ENCODE measurements at regions not wholly inside any gene's neighbourhood (a gene's known extent, or its start where the extent isn't known, plus 50 kb on each side); places are given as distances from the start of the nearest gene placed in this dataset.

- no peak for TF ChIP-seq PHF8 (conservative IDR thresholded peaks at IDR 0.05; ENCODE audit: low read depth, low read length)
- no peak for TF ChIP-seq SIN3A (conservative IDR thresholded peaks at IDR 0.05 in 1 of 2, IDR thresholded peaks at IDR 0.05 in 1 of 2; ENCODE audit: low read depth in 1 of 2, low read length in 2 of 2)
- TF ChIP-seq, protein P1, sequence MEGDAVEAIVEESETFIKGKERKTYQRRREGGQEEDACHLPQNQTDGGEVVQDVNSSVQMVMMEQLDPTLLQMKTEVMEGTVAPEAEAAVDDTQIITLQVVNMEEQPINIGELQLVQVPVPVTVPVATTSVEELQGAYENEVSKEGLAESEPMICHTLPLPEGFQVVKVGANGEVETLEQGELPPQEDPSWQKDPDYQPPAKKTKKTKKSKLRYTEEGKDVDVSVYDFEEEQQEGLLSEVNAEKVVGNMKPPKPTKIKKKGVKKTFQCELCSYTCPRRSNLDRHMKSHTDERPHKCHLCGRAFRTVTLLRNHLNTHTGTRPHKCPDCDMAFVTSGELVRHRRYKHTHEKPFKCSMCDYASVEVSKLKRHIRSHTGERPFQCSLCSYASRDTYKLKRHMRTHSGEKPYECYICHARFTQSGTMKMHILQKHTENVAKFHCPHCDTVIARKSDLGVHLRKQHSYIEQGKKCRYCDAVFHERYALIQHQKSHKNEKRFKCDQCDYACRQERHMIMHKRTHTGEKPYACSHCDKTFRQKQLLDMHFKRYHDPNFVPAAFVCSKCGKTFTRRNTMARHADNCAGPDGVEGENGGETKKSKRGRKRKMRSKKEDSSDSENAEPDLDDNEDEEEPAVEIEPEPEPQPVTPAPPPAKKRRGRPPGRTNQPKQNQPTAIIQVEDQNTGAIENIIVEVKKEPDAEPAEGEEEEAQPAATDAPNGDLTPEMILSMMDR (IDR thresholded peaks at IDR 0.05; ENCODE audit: control extremely low read depth in 1 of 3, insufficient read depth in 1 of 3, low read depth in 1 of 3, low read length in 3 of 3) = no peak
- no peak for TF ChIP-seq JUND (IDR thresholded peaks at IDR 0.05; ENCODE audit: low read length)
- no peak for TF ChIP-seq TAF1 (IDR thresholded peaks at IDR 0.05; ENCODE audit: low read depth, low read length)
- no peak for TF ChIP-seq TBP (IDR thresholded peaks at IDR 0.05; ENCODE audit: low read depth, low read length)
- no peak for TF ChIP-seq BRCA1 (IDR thresholded peaks at IDR 0.05; ENCODE audit: low read depth, low read length)
- no peak for TF ChIP-seq GABPA (IDR thresholded peaks at IDR 0.05; ENCODE audit: borderline replicate concordance, insufficient read depth, low read length)
- TF ChIP-seq KDM5A (IDR thresholded peaks at IDR 0.05; ENCODE audit: low read length) = no peak
- TF ChIP-seq SRF (IDR thresholded peaks at IDR 0.05; ENCODE audit: low read depth, low read length) = no peak
- TF ChIP-seq EP300 (IDR thresholded peaks at IDR 0.05; ENCODE audit: borderline replicate concordance in 1 of 2, low read depth in 2 of 2, low read length in 2 of 2) = no peak
Observed at GRCh38 chr18:57910134-57910533, 107.0 kb upstream of the ATP8B1 start.
